ENCODE measurements at regions not wholly inside any gene's neighbourhood (a gene's known extent, or its start where the extent isn't known, plus 50 kb on each side); places are given as distances from the start of the nearest gene placed in this dataset.

DNA sequence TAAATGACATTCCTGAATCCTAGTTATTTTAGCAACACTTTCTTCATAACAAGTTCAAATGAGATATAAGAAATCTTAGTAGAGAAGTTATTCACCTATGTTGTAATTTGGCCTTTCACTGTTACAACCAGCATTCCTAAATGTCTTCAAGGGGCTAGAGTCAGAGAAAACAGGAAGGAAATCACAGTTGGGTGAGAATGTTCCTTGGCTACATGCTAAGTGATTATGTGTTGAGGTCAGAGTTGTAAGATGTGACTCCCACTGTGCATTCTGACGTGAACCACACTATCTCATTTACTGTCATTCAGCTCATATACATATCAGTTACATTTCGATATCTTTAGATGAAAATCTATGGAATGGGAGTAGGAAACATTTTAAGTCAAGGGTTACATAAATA lies 51.0 kb upstream of the MLIP start:
- DNase-seq, result no peak

All from NCI-H1105 (cell line).